ENCODE measurements at regions not wholly inside any gene's neighbourhood (a gene's known extent, or its start where the extent isn't known, plus 50 kb on each side); places are given as distances from the start of the nearest gene placed in this dataset.
"Not testable (repeated sequence)": the region's sequence is repeated elsewhere in the genome, so short reads cannot be mapped to it uniquely, and the experiment has no call there.

DNA sequence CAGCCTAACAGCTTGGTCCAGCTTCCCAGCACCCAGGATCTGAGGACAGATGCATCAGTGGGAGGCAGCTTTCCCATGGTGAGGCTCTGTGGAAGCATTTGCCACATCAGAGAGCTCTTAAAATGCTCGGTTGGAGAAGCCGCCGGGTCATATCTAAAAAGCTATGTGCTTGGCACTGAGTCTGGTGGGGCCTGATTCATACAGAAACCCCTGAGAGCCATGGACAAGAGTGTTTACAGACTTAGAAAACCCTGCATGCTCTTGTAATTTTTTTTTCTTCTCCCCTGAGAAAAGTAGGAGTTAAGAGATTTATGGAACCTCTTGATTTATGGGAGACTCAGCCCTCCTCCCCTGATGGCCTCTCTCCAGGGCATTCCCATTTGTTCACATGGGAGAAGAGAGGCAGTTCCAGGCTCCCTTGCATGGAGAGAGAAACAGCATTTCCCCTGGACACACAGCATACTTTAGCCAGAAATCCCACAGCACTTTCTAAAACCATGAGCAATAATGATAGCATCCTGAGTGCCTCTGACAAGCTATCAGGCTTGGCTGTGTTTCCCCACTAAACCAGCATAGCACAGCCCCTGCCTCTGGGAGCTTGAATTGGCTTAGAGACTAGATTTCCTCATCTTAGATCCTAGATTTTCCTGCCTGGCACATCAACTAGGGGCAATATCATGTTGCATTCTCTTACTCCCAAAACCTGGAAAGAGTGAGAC lies 322.1 kb upstream of the AUTS2 start:
- no peak for DNase-seq (ENCODE audit: low read depth, low spot score)

DNA sequence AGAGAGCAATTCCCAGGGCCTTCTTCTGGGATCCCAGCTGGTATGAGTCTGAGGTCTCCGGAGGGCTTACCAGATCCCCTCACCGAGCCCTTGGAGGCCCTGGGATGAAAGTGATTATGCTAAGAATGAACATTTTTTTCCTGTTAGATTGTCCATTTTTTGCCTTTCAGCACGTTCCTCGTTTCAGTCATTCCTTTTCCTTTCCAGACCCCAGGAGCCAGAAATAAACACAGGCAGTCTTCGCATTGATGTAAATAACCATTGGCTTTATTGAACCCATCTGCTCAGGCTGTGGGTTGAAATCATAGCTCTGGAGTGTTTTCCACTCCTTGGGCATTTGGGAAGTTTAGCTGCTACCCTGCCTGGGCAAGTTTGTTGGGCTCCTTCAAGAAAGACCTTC lies 320.9 kb upstream of the AUTS2 start:
- DNase-seq (ENCODE audit: low read depth, low spot score): no peak

DNA sequence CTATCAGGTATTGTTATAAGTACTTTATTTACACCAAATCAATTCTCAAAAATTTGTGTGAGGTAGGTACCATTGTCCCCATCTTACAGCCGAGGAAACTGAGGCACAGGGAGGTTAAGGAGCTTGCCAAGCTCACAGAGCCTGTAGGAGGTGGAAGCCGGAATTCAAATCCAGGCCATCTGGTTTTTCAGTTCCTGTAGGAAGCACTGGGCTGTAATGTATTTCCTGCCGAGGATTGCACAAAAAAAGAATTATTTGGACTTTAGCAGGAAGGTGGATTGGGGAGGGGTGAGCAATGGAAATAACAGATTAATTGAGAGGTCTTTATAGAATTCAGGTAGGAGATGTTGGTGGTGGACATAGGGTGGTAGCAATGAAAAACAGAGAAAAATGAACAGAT lies 315.3 kb upstream of the AUTS2 start:
- DNase-seq (ENCODE audit: low read depth, low spot score): no peak

DNA sequence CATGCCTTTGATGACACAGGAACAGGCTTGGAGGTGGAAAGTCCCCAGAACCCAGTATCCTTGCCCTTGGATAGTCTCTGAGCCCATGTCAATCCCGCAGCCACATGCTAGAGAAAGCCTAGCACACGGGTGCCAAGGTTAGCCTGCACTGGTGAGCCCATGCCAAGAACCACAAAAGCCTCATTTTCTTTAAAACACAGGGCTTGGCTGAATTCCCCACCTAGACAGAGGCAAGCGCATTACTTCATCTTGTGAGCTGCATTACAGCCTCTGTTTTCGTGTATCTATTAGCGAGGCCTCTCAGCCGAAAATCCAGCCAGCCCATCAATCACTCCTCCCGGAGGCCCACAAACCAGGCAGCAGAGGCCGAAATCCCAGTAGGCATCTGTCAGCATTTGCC lies 314.9 kb upstream of the AUTS2 start:
- no peak for DNase-seq (ENCODE audit: low read depth, low spot score)

DNA sequence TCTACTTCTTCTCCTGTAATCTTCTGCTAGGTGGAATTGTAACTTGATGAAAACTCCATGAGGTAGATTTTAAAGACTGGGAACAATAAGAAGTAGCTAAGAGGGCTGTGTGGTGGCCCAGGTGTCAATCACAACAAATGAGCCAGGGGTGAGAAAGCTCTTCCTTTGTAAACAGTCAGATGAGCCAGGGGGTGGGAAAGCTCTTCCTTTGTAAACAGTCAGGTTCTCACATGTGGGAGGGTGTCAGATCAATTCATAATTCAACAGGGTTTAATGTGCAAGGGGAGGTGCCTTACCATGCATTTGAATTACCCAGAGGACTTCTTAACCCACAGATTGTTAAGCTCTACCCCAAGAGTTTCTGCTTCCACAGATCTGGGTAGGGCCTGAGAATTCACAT lies 312.4 kb upstream of the AUTS2 start:
- DNase-seq (ENCODE audit: low read depth, low spot score): no peak

DNA sequence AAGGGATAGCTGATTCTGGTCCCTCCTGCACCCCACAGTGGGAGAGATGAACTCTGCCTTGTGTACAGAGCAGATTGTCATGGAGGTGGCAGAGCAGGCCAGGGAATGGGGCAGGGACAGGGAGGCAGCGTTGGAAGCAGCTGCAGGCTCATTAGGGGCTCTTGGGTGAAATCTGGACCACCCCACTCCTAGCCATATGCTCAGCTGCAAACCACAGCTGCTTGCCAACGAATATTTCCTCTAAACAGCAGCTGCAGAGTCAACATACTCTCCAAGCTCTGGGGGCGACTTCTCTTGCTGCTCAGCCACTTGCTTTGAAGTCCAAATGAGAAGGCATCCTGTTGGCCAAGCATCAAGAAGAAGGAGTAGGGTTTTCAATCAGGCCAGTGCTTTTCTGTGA lies 302.3 kb upstream of the AUTS2 start:
- DNase-seq (ENCODE audit: low read depth, low spot score): no peak

DNA sequence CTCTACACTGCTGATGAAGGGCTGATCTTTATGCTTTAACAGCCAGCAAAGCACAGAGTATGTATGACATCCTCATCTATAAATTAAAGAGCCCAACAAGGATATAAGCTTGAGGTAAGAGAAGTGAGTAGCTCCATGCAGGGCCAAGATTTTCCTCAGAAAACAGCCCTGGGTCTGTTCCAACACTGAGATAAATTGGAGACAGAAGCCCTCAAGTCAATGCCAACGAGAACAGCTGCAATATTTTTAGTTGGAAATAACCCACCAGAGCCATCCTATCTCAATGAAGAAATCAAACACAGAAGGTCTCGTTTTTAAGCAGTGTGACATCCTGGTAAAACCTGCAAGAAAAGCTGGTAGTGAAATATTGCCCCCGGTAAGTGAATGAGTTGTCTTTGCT lies 297.0 kb upstream of the AUTS2 start:
- no peak for DNase-seq (ENCODE audit: low read depth, low spot score)

DNA sequence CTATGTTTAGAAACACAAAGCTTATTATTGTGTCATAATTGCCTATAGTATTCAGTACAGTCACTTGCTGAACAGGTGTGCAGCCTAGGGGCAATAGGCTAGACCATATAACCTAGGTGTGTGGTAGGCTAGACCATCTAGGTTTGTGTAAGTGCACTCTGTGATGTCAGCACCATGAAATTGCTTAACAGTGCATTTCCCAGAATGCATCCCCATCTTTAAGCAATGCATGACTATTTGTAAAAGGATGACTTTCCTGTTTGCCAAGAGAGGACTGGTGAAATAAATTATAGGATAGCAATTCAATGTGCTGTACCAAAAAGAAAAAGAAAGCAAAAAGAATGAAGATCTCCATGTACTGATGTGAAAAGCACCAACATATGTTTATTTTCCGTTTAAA lies 288.7 kb upstream of the AUTS2 start:
- DNase-seq (ENCODE audit: low read depth, low spot score): no peak

DNA sequence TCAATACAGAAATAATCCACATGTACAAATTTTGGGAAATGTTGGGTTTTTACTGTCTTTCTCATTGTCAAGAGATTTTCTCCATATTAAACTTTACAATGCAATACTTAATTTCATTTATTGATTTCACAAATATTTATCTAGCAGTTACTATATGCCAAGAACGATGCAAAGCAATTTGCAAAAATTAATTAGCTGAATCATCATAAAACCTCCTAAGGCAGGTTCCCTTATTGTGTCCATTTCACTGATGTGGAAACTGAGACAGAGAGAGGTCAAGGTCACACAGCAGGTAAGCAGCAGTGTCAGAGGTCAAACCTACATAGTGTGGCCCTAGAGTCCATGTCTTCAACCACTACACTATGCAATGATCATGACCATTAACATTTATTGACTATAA lies 286.8 kb upstream of the AUTS2 start:
- no peak for DNase-seq (ENCODE audit: low read depth, low spot score)

DNA sequence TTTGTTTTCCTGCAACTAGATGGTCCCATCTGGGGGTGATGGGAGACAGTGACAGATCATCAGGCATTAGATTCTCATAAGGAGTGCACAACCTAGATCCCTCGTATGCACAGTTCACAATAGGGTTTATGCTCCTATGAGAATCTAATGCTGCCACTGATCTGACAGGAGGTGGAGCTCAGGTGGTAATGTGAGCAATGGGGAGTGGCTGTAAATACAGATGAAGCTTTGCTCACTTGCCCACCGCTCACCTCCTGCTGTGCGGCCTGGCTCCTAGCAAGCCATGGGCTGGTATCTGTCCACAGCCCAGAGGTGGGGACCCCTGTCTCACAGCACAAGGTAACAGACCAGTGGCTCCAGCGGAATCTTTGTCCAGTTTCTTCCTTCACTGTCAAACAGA lies 284.4 kb upstream of the AUTS2 start:
- DNase-seq (ENCODE audit: low read depth, low spot score): not testable (repeated sequence)

DNA sequence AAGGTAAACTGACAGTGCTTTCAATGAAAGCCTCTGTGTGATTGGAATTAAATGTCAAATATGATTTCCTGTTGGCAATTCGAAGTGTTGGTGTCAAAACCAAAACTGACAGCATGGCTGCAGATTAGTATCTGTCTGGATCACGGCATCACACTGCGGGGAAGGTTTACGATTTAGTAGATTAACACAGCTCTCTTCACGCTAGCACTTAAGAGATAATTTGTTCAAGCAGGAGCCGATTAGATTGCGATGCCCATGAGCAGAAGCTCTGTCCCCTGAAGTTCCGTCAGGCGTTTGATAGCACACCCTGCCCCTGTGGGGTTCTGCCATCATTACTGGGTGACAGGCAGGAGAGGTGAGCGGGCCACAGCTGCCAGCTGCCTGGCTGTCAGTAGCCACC lies 279.5 kb upstream of the AUTS2 start:
- no peak for DNase-seq (ENCODE audit: low read depth, low spot score)

DNA sequence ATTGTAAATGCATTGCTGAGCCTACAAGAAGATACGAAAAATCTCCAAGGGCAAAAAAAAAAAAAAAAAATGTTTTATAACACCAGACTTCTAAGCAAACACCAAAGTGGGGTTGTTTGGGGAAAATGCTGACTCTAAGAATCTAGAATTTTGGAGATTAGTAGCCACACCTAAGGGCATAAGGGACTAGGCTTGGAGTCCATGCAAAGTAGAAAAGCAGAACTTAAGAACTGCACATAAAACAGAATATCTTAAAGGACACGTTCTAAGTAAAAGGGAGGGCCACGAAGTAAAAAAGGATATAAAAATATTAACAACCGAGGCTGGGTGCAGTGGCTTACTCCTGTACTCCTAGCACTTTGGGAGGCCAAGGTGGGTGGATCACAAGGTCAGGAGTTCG lies 269.8 kb upstream of the AUTS2 start:
- DNase-seq (ENCODE audit: low read depth, low spot score): no peak

DNA sequence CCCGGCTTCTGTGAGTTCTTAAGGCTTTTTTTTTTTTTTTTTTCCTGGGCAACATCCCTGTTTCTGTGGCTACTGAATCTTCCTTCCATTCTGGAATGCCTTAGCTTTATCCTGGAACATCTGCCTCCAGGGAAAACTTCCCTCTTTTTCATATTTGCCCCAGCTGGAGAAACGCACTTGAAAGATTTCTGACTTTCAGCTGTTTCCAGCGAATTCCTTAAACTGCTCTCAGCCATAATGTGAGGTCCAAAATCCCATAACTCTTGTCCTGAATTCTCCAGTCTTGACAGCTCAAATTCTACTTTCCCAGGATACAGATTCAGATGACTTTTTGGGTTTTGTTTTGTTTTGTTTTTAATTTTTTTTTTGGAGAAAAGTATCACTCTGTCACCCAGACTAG lies 263.6 kb upstream of the AUTS2 start:
- DNase-seq (ENCODE audit: low read depth, low spot score): no peak

DNA sequence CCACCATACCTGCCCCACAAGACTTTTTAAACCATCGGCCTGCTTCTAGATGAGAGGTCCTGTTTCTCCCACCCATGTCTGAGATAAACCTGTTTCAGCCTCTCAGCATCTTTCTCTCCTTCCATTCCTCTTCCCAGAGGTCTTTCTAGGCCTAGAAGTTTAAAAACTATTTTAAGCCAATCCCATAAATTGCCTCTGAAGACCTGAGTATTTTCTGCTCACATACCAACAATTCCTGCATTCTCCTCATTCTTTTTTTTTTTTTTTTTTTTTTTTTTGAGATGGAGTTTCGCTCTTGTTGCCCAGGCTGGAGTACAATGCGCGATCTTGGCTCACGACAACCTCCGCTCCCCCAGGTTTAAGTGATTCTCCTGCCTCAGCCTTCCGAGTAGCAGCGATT lies 262.9 kb upstream of the AUTS2 start:
- no peak for DNase-seq (ENCODE audit: low read depth, low spot score)

DNA sequence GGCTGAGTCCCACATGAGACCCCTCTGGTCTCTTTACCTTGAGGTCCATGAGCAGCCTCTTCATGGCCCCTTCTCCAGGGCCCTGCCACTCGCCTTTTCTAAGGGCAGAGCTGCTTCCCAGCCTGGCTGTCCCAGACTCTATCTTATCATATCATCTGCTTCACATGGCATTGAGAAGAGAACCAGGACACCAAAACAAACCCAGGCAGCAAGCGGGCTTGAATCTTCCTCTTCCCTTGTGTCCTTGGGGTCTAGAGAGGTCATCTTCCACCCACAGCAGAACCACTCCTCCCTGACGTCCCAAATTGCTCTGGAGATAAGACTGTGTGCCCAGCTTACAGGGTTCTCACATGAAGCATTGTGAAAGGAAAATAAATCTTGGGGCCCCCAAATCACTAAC lies 261.3 kb upstream of the AUTS2 start:
- DNase-seq (ENCODE audit: low read depth, low spot score): no peak

DNA sequence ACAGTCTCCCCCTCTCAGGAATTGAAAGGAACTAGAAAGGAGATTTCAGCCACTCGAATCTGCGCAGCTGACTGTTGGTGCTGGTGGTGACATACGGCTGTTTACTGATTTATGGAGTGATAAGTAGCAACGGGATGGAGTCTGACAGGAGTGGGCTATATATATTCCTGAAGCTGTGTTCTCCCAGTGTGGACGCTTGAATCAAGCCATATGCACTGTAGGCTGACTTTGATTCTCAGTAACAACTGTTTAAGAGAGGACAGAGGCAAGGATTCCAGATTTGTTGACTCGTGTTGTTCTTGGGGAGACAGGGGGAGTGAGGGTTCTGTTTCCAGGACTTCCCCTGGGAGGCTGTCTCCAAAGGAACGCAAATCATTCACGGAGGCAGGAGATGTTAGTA lies 260.1 kb upstream of the AUTS2 start:
- DNase-seq (ENCODE audit: low read depth, low spot score): no peak

DNA sequence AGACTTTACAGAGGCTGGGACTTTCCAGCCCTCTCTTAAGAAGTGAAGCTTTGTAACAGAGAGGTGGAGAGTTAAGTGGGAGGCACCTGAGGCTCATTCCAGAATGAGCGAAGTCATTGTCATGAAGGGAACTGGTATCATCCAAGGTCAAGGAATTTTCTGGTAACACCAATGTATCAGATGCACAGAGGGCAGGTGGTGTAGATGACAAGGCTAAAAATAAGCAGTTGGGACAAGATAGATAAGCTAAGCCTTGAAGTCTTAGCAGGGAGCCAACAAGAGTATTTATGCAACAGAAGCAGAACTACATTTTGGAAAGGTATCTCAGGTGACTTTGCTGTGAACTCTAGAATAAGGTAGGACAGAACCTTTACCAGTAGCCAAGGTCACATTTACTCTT lies 257.0 kb upstream of the AUTS2 start:
- DNase-seq (ENCODE audit: low read depth, low spot score): no peak

DNA sequence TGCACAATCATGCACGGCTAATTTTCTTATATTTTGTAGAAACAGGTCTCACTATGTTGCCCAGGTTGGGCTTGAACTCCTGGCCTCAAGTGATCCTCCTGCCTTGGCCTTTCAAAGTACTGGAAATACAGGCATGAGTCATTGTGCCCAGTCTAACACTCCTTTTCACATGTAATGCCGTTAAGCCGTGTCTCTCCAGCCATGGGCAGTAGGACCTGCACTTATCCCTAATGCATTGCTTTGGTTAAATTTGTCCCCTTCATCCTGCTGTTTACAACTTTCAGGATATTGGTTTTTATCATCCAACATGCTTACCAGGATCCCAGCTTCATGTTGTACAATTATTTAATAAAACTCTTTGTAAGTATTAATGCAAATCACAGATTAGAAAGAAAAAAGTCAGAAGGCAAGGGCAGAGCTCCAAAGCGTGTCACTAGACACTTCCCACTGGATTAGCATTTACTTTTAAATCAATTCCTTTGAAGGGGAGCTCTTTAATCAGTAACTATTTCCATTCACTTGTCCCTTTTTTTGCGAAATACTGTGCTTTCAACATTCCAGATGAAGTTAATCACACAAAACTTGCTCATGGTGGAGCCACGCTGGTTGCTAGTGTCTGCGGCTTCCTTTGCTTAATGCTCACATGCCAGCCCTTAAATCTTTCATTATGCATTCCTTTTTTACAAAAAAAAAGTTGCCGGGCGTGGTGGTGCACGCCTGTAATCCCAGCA lies 256.0 kb upstream of the AUTS2 start:
- no peak for DNase-seq (ENCODE audit: low read depth, low spot score)

DNA sequence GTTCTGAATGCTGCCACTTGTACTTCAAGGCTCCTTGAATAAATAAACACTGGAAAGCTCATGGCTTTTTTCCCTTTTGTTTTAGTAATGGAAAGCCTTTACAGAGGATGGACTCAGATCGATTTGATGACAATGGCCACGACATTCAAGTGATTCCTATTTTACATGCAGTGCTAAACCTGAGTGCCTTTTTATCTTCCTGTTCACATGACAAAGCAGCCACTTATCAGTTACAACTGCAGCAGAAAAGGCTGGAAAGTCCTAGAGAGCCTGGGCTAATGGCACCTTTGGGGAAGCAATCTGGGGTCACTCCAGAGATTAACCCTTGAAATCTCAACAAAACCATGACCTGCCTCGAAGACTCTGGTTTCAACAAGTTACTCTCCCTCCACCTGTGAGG lies 249.0 kb upstream of the AUTS2 start:
- DNase-seq (ENCODE audit: low read depth, low spot score): no peak

DNA sequence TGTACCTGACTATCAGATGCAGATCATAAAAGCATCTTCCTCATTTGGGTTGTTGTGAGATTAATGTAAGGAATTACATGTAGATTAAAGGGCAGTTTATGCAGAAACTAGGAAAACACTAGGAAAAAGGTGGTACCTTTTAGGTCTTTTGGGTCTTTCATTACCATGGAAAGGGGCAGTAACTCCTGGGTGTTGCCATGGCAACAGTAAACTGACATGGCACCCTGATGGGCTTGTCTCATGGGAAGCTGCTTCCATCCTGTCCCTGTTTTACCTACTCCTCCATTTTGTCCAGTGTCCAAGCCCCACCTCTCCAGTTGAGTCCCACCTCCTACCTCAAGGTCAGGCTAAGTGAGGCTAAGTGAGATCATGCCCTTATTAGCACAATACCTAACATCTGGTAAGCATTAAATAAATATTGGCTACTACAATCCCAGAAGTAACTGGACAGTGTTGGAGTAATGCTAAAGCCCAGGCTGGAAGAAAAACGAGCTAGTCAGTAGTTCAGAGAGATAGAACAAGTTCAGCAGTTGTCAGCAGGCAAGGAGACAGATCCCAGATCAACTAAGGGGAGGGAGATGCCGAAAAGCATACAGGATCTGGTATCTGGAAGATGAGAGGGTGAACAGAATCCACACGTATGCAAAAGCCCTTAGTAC lies 240.0 kb upstream of the AUTS2 start:
- DNase-seq (ENCODE audit: low read depth, low spot score): no peak

DNA sequence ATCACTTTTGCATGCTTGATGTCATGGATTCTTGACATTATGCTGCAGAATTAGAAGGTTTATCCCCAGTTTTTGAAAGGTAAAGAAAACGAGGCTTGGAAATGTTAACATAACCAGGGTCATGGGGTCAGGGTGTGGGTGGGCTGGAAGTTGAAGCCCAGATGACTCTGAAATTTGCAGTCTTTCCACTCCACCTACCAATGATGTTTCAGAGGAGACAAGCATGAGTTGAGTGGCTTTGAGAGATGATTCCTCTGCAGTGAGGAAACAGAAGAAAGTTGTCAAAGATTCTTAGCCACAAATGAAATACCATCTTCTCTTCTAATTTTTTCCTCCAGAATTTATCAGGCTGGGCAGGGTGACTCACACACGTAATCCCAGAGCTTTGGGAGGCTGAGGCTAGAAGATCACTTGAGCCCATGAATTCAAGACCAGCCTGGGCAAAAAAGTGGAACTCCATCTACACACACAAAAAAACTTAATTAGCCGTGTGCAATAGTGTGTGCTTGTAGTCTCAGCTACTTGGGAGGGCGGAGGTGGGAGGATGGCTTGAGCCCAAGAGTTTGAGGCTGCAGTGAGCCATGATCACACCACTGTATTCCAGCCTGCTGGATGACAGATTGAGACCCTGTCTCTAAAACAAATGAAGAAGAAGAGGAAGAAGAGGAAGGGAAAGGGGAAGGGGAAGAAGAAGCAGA lies 239.1 kb upstream of the AUTS2 start:
- DNase-seq (ENCODE audit: low read depth, low spot score): no peak

DNA sequence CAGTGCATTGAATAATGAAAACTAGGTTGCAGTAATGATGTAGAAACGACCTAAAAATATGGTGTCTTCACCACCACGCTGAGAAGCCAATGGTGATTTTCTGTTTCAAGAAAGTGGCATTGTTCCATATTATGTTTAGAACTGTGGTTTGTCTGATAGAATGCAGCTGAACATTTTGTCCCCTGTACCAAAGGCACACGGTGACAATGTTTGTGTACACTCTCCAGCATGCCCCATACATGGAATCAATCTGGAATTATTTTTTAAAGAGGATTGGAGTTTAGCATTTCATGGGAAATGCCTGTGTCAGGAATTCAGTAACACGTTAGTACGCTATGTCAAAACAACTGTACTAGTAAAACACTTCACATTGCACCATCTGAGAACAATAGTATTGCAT lies 237.4 kb upstream of the AUTS2 start:
- no peak for DNase-seq (ENCODE audit: low read depth, low spot score)

DNA sequence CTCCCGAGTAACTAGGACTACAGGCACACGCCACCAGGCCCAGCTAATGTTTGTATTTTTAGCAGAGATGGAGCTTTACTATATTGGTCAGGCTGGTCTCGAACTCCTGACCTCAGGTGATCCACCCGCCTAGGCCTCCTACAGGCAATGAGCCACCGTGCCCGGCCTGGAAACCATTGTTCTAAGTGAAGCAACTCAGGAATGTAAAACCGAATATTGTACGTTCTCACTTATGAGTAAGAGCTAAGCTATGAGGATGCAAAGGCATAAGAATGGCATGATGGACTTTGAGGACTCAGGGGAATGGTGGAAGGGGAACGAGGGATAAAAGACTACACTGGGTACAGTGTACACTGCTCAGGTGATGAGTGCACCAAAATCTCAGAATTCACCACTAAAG lies 235.1 kb upstream of the AUTS2 start:
- DNase-seq (ENCODE audit: low read depth, low spot score): no peak

Measured in activated naive CD8-positive, alpha-beta T cell treated with anti-CD3 and anti-CD28 coated beads, Interleukin-2, amount 50 U/mL, for 16 hours (primary cell).